NT2/D1 (cell line): ENCODE measurements at regions not wholly inside any gene's neighbourhood (a gene's known extent, or its start where the extent isn't known, plus 50 kb on each side); places are given as distances from the start of the nearest gene placed in this dataset.

Experiments
- DNase-seq: peaks from one replicate; pipeline ENCODE4 v3.0.0-alpha.2; 2011; ENCODE audit warnings: low read depth, low spot score
- H3K27me3 ChIP-seq: 2 replicates; pipeline ENCODE4 v1.6.0; 2011; ENCODE audit warnings: mild to moderate bottlenecking; ENCODE audit not compliant: insufficient read length, insufficient read depth
- H3K36me3 ChIP-seq: 2 replicates; pipeline ENCODE4 v1.6.1; 2011; ENCODE audit warnings: mild to moderate bottlenecking, low read length, mixed read lengths; ENCODE audit not compliant: insufficient read depth, insufficient read length
- H3K4me1 ChIP-seq: 2 replicates; pipeline ENCODE4 v1.5.1; 2011; ENCODE audit not compliant: insufficient read depth, insufficient read length
- H3K4me3 ChIP-seq: 2 replicates; pipeline ENCODE4 v1.5.1; 2011; ENCODE audit warnings: low read depth; ENCODE audit not compliant: insufficient read length
- H3K9ac ChIP-seq: 2 replicates; pipeline ENCODE4 v1.6.0; 2011; ENCODE audit warnings: low read depth; ENCODE audit not compliant: insufficient read length
- H3K9me3 ChIP-seq: 2 replicates; pipeline ENCODE4 v1.5.1; 2011; ENCODE audit warnings: mild to moderate bottlenecking, low read length; ENCODE audit not compliant: insufficient read depth
- SUZ12 ChIP-seq: IDR thresholded peaks from 2 replicates; pipeline ENCODE4 v1.6.1; 2011; ENCODE audit not compliant: insufficient read length, insufficient read depth; ENCODE audit errors: extremely low read depth
- YY1 ChIP-seq: IDR thresholded peaks from 2 replicates; pipeline ENCODE4 v1.6.1; 2011; ENCODE audit not compliant: insufficient read length, insufficient read depth
- ZNF274 ChIP-seq: IDR thresholded peaks from 2 replicates; pipeline ENCODE4 v1.6.1; 2011; ENCODE audit warnings: mild to moderate bottlenecking, low read depth, low read length

GRCh38 chr9:113659039-113659438, 195.5 kb downstream of the RGS3 start:
- H3K36me3 ChIP-seq = no peaks in the 10 kb centered on the region
- TF ChIP-seq SUZ12 (no peak), ZNF274 (no peak), YY1 (no peak)
- peaks cover 5% of the 10 kb centered on the region for H3K4me1 ChIP-seq
- H3K9me3 ChIP-seq = no peaks in the 10 kb centered on the region
- no peak overlapping the region for H3K4me3 ChIP-seq
- DNase-seq = no peak
- H3K27me3 ChIP-seq = no peaks in the 10 kb centered on the region
- H3K9ac ChIP-seq = no peak overlapping the region

DNA sequence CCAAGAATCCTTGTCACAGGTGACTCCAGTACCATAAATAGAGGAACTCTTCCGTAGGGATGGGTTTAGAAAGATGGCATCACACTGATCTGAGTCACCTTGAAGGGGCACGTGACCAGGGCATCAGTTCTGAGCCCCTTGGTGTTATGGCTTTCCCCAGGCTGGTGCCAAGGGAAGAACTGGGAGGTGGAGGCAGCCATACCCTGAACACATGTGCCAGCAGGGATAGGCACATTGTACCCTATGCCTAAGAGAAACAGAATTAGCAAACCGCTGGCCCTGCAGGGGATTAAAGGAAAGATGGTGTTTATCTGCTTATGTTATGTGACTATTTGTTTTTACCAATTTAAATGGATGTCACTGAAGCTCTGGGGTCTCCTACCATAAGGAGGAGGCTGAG, 196.2 kb downstream of the RGS3 start:
- DNase-seq = no peak
- H3K4me3 ChIP-seq = no peak overlapping the region
- H3K27me3 ChIP-seq = no peaks in the 10 kb centered on the region
- peaks cover 5% of the 10 kb centered on the region for H3K4me1 ChIP-seq
- H3K9me3 ChIP-seq = no peaks in the 10 kb centered on the region
- no peak for TF ChIP-seq SUZ12
- no peak for TF ChIP-seq ZNF274
- no peak for TF ChIP-seq YY1
- no peaks in the 10 kb centered on the region for H3K36me3 ChIP-seq
- no peak overlapping the region for H3K9ac ChIP-seq

DNA sequence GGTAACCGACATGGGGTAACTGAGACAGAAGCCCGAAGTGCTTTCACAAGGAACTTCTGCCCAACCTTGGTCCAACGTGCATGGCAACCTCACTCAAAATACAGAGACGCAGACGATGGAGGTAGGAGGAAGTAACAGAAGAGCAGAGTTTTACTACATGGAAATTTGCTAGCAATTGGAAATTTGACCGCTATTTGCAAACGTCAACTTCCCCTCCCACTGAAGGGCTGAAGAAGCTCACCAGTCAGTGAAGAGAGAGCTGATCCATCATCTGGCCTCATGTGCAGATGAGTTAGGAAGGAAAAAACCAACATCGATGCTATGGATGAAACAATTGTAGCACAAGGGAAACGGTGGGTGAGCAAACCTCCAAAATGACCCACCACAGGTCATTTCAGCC, 196.7 kb downstream of the RGS3 start:
- no peaks in the 10 kb centered on the region for H3K9me3 ChIP-seq
- no peaks in the 10 kb centered on the region for H3K36me3 ChIP-seq
- no peaks in the 10 kb centered on the region for H3K27me3 ChIP-seq
- no peak overlapping the region for H3K4me3 ChIP-seq
- TF ChIP-seq YY1 = no peak
- no peak for TF ChIP-seq ZNF274
- no peak for TF ChIP-seq SUZ12
- no peak for DNase-seq
- peaks cover 5% of the 10 kb centered on the region for H3K4me1 ChIP-seq
- H3K9ac ChIP-seq = no peak overlapping the region

DNA sequence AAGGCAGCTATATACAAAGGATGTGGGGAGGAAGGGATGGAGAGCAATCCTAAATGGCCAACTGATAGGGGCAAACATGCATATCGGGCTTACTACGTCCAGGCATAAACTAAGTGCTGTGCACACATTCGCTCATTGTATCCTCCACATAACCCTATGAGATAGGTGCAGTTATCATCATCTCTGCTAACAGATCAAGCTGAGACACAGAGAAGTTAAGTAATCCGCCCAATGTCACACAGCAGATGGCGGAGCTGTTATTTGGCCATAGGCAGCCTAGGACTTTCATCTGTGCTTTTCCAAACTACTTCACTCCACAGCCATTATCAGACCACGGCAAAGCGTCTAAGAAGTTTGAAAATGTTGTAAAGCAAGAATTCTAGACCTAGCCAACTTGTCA, 197.5 kb downstream of the RGS3 start:
- Histone ChIP-seq H3K4me3 (no peak overlapping the region), H3K9me3 (no peaks in the 10 kb centered on the region), H3K36me3 (no peaks in the 10 kb centered on the region), H3K9ac (no peak overlapping the region), H3K4me1 (peaks cover 5% of the 10 kb centered on the region), H3K27me3 (no peaks in the 10 kb centered on the region)
- TF ChIP-seq SUZ12 (no peak), YY1 (no peak)
- DNase-seq = no peak

DNA sequence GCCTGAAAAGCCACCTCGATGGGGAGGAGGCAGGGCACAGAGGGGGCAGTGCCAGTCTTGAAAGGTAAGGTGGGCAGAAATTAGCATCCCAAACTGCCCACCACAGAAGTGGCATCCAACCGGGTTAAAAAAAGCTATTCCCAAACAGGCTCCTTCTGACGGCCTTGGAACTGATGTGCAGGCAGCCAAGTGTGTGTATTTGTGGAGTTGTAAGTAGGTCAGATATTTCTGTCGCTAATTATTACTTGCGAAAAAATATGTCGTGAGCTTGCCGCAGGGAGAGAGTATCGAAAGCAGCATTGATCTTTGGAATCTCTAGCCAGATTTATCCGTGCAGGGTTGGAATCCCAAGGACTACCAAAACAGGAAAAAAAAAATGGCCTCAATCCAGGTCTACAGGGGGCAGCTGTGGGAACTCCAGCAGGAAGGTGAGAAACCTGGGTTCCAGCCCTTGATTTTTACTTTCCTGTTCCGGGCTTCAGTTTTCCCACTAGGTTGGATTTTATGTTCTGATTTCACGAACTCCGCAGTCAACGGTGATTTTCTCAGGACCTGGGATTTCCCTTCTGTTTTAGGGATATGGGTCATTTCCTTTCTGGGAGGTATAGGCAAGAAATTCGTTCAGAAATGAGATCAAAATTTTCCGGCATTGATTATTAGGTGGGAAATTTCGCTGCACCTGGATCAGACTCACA, 200.8 kb downstream of the RGS3 start:
- H3K4me1 ChIP-seq = no peaks in the 10 kb centered on the region
- no peaks in the 10 kb centered on the region for H3K27me3 ChIP-seq
- no peak for DNase-seq
- no peak overlapping the region for H3K9ac ChIP-seq
- no peak for TF ChIP-seq YY1
- no peaks in the 10 kb centered on the region for H3K36me3 ChIP-seq
- H3K4me3 ChIP-seq = no peak overlapping the region
- no peaks in the 10 kb centered on the region for H3K9me3 ChIP-seq

- no peak overlapping the region for H3K9ac ChIP-seq
- no peaks in the 10 kb centered on the region for H3K36me3 ChIP-seq
- no peak for TF ChIP-seq YY1
- no peak for TF ChIP-seq ZNF274
- no peak for TF ChIP-seq SUZ12
- H3K4me3 ChIP-seq = no peak overlapping the region
- H3K9me3 ChIP-seq = no peaks in the 10 kb centered on the region
- H3K4me1 ChIP-seq = no peaks in the 10 kb centered on the region
- H3K27me3 ChIP-seq = no peaks in the 10 kb centered on the region
- DNase-seq = no peak
These were observed 201.5 kb downstream of the RGS3 start for GRCh38 chr9:113665064-113665463.

DNA sequence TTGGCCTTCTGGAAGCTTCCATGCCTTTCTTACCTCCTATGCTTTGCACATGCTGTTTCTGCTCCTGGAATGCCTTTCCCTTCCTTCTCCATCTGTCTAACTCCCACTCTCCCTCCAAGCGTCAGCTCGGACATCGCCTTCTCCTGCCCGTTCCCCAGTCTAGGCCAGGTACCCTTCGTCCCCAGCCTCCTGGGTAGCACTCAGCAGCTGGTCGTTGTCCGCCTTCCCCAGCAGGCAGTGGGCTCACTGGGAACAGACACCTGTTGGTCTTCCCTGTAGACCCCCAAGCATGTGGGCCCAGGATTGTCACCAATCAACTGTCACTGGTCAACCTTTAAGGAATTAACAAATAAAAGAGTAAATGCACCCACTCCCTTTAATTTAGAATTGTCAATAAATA, 202.2 kb downstream of the RGS3 start:
- H3K4me1 ChIP-seq = no peaks in the 10 kb centered on the region
- H3K4me3 ChIP-seq = no peak overlapping the region
- H3K27me3 ChIP-seq = no peaks in the 10 kb centered on the region
- H3K9ac ChIP-seq = no peak overlapping the region
- no peak for DNase-seq
- no peaks in the 10 kb centered on the region for H3K9me3 ChIP-seq
- TF ChIP-seq YY1 (no peak), ZNF274 (no peak)
- no peaks in the 10 kb centered on the region for H3K36me3 ChIP-seq

DNA sequence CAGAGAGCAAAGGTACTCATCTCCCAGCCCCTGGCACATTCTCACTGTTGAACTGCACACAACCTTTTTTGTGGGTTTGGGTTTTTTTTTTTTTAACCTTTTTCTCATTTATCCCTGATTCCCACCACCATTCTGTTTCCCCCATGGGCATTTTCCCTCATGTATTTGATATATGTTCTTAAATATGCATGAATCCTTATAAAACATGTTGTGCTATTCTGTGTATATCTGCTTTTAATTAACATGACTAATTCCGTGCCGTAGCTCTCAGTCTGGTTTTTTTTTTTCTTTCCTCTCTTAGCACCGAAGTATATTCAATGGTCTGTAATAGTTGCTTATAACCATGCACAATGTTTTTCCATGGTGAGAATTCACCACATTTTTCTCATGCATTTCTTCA, 204.5 kb downstream of the RGS3 start:
- H3K9ac ChIP-seq = no peak overlapping the region
- no peak overlapping the region for H3K4me3 ChIP-seq
- H3K27me3 ChIP-seq = no peaks in the 10 kb centered on the region
- H3K9me3 ChIP-seq = no peaks in the 10 kb centered on the region
- H3K4me1 ChIP-seq = no peaks in the 10 kb centered on the region
- no peaks in the 10 kb centered on the region for H3K36me3 ChIP-seq
- DNase-seq = no peak
- TF ChIP-seq YY1 (no peak), ZNF274 (no peak), SUZ12 (no peak)
